IMR-90 (cell line): ENCODE measurements at regions not wholly inside any gene's neighbourhood (a gene's known extent, or its start where the extent isn't known, plus 50 kb on each side); places are given as distances from the start of the nearest gene placed in this dataset.

Source experiments
- BHLHE40 ChIP-seq: fragments of 150-350 bp; IDR thresholded peaks from 2 replicates; pipeline ENCODE4 v1.6.1; 2016; ENCODE audit warnings: mild to moderate bottlenecking, low read depth, low read length
- CEBPB ChIP-seq: IDR thresholded peaks from 2 replicates; pipeline ENCODE4 v1.6.1; 2012; ENCODE audit warnings: low read depth, low read length, improper control_type of control experiment
- CHD1 ChIP-seq: IDR thresholded peaks from 2 replicates; pipeline ENCODE4 v1.6.1; 2012; ENCODE audit warnings: low read depth, low read length, improper control_type of control experiment
- CTCF ChIP-seq: conservative IDR thresholded peaks from 2 replicates; pipeline ENCODE4 v1.5.1; 2012; ENCODE audit warnings: mild to moderate bottlenecking, low read depth, low read length, improper control_type of control experiment
- FOS ChIP-seq: fragments of 150-350 bp; IDR thresholded peaks from 2 replicates; pipeline ENCODE4 v1.6.1; 2016; ENCODE audit warnings: low read depth, low read length
- MAZ ChIP-seq: IDR thresholded peaks from 2 replicates; pipeline ENCODE4 v1.6.1; 2012; ENCODE audit warnings: low read depth, mild to moderate bottlenecking, low read length, improper control_type of control experiment, moderate library complexity, borderline replicate concordance
- MXI1 ChIP-seq: IDR thresholded peaks from 2 replicates; pipeline ENCODE4 v1.6.1; 2012; ENCODE audit warnings: low read depth, mild to moderate bottlenecking, low read length, moderate library complexity, borderline replicate concordance
- NFE2L2 ChIP-seq: fragments of 150-350 bp; IDR thresholded peaks from 2 replicates; pipeline ENCODE4 v1.6.1; 2016; ENCODE audit warnings: low read depth, mild to moderate bottlenecking, low read length
- POLR2A ChIP-seq: IDR thresholded peaks from 2 replicates; pipeline ENCODE4 v1.6.1; 2012; ENCODE audit warnings: mild to moderate bottlenecking, low read depth, low read length
- RAD21 ChIP-seq: IDR thresholded peaks from 2 replicates; pipeline ENCODE4 v1.6.1; 2012; ENCODE audit warnings: low read length, improper control_type of control experiment
- RFX5 ChIP-seq: IDR thresholded peaks from 2 replicates; pipeline ENCODE4 v1.8.0; 2012; ENCODE audit warnings: low read depth, mild to moderate bottlenecking, low read length, moderate library complexity
- SMC3 ChIP-seq: fragments of 150-350 bp; IDR thresholded peaks from 2 replicates; pipeline ENCODE4 v1.6.1; 2016; ENCODE audit warnings: low read depth, mild to moderate bottlenecking, antibody characterized with exemption, low read length, moderate library complexity
- USF2 ChIP-seq: fragments of 150-350 bp; IDR thresholded peaks from 2 replicates; pipeline ENCODE4 v1.6.1; 2017; ENCODE audit warnings: mild to moderate bottlenecking, antibody characterized with exemption, low read length, low read depth
- TF ChIP-seq, protein P1 (sequence below): fragments of 150-350 bp; IDR thresholded peaks from 2 replicates; pipeline ENCODE4 v1.6.1; 2016; ENCODE audit warnings: low read depth, mild to moderate bottlenecking, low read length, moderate library complexity, borderline replicate concordance

- TF ChIP-seq CTCF (no peak), MXI1 (no peak), POLR2A (no peak), RAD21 (no peak), CEBPB (no peak), CHD1 (no peak), RFX5 (no peak), BHLHE40 (no peak), USF2 (no peak), SMC3 (no peak), NFE2L2 (no peak), FOS (no peak), MAZ (no peak)
- TF ChIP-seq, protein P1, sequence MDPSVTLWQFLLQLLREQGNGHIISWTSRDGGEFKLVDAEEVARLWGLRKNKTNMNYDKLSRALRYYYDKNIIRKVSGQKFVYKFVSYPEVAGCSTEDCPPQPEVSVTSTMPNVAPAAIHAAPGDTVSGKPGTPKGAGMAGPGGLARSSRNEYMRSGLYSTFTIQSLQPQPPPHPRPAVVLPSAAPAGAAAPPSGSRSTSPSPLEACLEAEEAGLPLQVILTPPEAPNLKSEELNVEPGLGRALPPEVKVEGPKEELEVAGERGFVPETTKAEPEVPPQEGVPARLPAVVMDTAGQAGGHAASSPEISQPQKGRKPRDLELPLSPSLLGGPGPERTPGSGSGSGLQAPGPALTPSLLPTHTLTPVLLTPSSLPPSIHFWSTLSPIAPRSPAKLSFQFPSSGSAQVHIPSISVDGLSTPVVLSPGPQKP: no peak
These were observed 573.5 kb downstream of the CD109 start for GRCh38 chr6:74269600-74269858.
